HG02588 (cell line): ENCODE measurements at regions not wholly inside any gene's neighbourhood (a gene's known extent, or its start where the extent isn't known, plus 50 kb on each side); places are given as distances from the start of the nearest gene placed in this dataset.
"Not testable (repeated sequence)": the region's sequence is repeated elsewhere in the genome, so short reads cannot be mapped to it uniquely, and the experiment has no call there.

Experiments used
- ATAC-seq: cut with Tn5 transposase; IDR thresholded peaks from one replicate; pipeline ENCODE4 v1.9.1; 2021; ENCODE audit warnings: mild to moderate bottlenecking, moderate library complexity; ENCODE audit not compliant: unreplicated experiment

- ATAC-seq, result no peak
These were observed 648.0 kb downstream of the DACH1 start for GRCh38 chr13:71218960-71219359.

DNA sequence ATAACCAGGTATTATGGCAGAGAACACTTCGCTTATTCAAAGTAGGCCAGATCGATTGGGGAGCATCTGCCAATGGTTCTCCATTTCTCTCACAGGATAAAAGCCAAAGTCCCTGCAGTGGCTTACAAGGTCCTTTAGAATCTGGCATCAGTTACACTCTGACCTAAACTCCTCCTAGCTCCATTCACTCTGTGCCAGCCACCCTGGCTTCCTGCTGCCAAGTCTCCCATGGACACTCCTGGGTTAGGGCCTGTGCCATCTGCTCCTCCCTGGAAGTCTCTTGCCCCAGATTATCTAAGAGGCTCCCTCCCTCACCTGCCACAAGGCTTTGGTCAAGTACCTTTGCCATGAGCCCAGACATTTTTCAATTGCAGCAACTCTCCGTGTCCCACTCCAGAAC is 649.2 kb downstream of the DACH1 start:
- ATAC-seq, result no peak

- ATAC-seq, result no peak
These were observed 652.2 kb downstream of the DACH1 start for GRCh38 chr13:71214821-71215220.

DNA sequence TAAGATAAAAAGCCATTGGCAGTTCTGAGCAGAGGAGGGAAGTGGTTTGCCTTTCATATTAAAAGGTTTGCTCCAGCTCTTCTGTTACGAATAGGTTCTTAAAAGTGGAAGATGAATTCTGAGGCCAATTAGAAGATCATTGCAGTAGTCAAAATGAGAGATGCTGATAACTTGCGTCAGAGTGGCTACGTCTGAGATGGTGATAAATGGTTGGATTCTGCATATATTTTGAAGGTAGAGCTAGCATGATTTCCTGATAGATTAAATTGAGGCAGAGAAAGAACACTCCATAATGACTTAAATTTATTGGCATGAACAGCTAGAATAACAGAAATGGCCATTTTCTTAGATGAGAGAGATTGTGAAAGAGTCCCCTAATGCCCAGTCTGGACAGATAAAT is 652.6 kb downstream of the DACH1 start:
- no peak for ATAC-seq

DNA sequence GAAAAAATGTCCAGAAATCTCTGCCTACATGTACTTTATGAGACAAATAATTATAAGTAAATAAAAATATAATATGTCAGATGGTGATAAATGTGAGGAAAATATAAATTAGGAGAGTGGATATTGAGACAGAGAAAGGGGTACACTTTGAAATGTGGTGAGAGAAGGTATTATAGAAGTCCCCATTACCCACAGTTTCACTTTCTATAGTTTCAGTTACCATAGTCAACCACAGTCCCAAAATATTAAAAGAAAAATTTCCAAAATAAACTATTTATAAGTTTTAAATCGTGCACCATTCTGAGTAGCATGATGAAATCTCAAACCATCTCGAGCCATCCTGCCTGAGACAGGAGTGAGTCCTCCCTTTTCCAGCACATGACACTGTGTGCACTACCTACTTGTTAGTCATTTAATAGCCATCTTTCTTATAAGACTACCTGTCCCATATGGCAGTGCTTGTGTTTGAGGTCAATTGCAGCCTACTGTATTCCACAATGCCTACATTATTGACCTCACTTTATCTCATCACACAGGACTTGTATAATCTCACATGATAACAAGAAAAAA is 653.7 kb downstream of the DACH1 start:
- peak; percentile 62 for ATAC-seq

GRCh38 chr13:71210861-71211260 is 656.1 kb downstream of the DACH1 start:
- no peak for ATAC-seq

- no peak for ATAC-seq
These were observed 657.8 kb downstream of the DACH1 start for GRCh38 chr13:71209217-71209616.

DNA sequence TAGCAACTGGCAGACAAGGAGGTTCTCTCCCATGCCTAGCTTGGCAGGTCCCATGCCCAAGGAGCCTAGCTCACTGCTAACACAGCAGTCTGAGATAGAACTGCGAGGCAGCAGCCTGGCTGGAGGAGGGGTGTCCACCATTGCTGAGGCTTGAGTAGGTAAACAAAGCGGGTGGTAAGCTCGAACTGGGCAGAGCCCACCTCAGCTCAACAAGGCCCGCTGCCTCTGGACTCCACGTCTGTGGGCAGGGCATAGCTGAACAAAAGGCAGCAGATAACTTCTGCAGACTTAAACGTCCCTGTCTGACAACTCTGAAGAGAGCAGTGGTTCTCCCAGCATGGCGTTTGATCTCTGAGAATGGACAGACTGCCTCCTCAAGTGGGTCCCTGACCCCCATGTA is 682.4 kb downstream of the DACH1 start:
- ATAC-seq, result not testable (repeated sequence)

DNA sequence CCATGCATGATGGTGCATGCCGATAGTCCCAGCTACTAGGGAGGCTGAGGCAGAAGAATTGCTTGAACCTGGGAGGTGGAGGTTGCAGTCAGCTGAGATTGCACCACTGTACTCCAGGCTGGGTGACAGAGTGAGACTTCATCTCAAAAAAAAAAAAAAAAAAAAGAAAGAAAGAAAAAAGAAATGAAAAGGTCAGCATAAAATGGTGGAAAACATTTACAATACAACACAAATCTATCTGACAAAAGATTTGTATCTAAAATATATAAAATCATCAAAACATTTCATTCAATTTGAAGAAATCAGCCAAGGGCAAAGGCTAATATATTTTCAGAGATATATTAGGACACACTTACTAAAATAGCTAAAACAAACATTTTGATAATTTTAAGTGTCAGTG is 683.7 kb downstream of the DACH1 start:
- not testable (repeated sequence) for ATAC-seq

DNA sequence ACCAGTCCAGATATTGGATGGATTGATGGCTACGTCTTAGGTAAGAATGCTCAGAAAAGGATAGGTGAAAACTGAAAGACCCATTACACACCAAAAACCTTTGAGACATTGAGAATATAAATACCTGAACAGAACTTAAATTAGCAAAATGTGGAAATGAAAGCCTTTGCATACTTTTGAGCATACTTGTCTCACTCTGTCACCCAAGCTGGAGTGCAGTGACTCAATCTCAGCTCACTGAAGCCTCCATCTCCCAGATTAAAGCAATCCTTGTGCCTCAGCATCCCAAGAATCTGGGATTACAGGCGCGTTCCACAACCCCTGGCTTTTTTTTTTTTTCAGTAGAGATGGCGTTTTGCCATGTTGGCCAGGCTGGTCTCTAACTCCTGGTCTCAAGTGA is 695.3 kb downstream of the DACH1 start:
- no peak for ATAC-seq

DNA sequence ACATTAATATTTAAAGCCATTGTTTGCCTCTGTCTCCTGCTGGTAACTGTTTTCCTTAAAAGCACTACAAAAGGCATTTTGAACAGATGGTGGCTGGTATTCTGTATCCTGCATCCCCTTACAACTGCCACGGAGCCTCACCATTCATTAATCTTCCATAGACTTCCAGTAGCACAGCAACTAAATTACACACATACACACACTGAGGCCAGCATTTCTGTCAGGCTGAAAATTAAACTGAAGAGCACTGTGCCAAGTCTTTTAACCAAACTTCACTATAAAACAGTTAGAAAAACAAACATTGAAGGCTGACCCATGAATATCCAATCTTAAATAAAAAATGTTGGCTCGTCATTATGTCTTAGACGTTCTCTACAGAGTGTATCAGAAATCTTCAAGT is 697.8 kb downstream of the DACH1 start:
- no peak for ATAC-seq

DNA sequence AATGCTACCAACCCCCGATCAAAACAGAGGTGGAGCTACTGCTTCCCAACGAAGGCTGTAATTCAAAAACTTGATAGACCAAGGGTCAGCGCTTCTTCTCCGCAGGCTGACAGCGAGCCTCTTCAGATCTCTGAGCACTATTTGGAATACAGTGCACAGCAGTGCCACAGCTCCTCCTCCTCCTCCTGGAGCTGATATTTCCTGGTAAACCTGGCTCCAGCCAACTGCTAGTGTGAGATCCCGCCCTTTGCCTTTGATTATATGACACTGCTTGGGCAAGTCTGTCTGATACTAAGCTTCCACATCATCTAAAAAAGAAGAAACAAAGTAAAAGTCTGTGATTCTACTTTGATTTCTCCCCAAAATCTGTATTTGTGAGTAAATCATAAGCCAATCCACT is 710.5 kb downstream of the DACH1 start:
- ATAC-seq, result no peak

DNA sequence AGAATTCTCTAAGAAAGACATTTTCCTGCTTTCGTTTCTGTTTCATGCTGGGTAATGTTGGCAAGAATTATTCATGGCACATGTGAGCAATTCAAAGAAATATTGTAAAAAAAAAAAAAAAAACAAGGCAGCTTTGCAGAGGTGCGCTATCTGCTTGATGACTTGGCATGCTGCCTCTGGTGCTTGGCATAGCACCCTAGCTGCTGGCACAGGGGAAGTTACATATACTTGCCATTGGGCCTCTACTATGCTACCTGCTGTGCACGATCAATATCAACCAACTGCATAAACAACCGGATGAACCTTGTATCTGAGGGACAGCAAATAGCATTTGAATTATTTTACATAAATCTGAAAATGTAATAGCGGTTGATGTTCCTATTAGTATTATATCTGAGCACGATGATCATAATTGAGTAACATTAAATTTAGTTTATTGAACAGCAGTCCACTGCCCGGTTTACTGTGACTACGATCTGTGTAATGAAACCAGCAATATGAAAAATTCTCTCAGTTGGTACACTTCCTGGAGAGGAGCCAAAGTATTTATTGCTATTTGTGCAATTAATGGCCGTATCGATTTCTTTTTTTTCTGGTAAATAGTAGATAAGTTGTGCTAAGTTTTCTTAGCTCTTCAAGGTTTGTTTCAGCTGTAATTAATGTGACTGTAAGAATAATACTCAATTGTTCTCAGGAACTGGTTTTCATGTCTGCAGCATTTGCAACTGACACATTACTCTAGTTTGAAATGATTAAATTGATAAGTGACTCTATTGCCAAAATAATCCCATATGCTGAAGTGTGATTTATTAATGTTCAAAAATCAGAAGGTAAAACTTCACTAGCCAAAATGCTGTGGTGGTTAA is 717.3 kb downstream of the DACH1 start:
- no peak for ATAC-seq

GRCh38 chr13:71149046-71149445 is 718.0 kb downstream of the DACH1 start:
- no peak for ATAC-seq

DNA sequence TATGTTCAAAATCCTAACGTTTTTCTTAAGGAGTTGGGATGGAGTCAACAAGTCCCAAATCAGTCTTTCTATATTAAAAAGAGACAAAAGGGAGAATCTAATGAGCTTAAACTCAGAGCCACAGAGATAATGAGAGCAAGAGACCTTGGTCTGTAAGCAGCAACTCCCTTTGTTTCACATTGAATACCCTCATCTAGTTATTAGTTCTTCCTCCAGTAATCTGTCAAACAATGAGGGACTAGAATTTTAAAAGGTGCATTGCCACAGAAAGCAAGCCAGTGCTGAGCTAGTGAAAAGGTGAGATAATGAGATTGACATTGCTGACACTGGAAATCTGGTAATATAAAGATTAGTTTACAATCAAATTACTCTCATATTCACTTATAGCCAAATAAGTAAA is 718.6 kb downstream of the DACH1 start:
- ATAC-seq, result no peak

DNA sequence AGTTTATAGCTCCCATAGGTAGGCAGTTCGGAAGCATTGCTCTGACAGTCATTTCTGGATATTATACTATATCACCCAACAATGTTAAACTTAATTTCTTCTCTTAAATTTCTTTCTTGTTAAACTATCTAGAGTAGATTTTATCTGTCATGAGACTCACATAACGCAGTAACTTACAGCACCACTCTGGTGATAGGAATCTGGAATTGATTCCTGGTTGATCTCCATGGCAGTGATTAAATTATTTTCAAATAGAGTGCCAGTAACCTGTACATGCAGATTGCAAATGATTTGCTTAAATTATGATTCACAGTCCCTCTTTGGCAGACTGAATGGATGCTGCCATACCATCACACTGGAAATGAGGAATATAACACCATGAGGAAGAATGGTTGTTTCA is 722.1 kb downstream of the DACH1 start:
- no peak for ATAC-seq

GRCh38 chr13:71137101-71137500 is 729.9 kb downstream of the DACH1 start:
- no peak for ATAC-seq

GRCh38 chr13:71124230-71124629 is 742.8 kb downstream of the DACH1 start:
- ATAC-seq, result no peak

GRCh38 chr13:71118779-71119364 is 748.1 kb downstream of the DACH1 start:
- no peak for ATAC-seq

- ATAC-seq, result no peak
These were observed 749.1 kb downstream of the DACH1 start for GRCh38 chr13:71117920-71118319.

GRCh38 chr13:71115301-71115700 is 751.7 kb downstream of the DACH1 start:
- no peak for ATAC-seq

GRCh38 chr13:71096421-71096820 is 770.6 kb downstream of the DACH1 start:
- ATAC-seq, result no peak
